ENCODE measurements at regions not wholly inside any gene's neighbourhood (a gene's known extent, or its start where the extent isn't known, plus 50 kb on each side); places are given as distances from the start of the nearest gene placed in this dataset.

DNA sequence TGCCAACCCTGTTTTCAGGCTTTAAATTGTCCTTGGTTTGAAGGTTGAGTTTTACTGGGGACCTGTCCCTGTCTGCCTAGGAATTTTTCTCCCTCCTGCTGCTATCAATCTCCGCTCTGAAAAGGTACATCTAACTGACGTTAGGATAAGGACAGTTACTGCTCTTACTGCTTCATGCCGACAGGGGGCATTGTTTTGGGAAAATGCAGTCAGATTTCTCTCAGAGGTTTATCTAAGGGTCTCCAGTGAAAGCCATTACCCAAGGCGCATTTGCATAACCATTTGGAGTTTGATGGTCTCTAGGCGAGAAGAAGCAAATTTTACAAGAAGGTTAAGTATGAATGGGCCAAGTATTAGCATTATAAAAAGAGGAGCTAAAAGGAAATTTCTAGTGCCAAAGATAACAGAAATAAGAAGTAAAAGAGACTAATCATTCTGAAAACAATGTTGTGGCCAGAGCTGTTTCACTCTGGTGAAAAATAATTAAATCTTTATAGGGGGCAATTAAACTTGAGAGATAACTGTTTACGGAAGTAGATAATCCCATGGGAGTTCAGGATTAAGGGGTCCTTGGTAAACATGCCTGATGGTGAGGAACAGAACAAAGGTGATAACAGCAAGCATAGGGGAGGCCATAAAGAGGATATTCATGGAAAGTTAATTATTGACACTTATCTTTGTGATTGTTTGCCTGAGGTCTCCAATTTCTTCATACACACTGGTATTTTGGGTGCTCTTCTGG, 605.0 kb downstream of the MTRR start:
- Histone ChIP-seq H3K23ac (ENCODE audit: insufficient read length) (no peak overlapping the region), H3K27ac (ENCODE audit: low read depth, low read length) (no peak overlapping the region), H2BK5ac (ENCODE audit: low read depth, low read length) (no peak overlapping the region), H3K23me2 (ENCODE audit: low read depth, low read length) (no peaks in the 10 kb centered on the region), H2BK120ac (replicated peaks; ENCODE audit: low read depth, low read length) (no peak overlapping the region), H2BK15ac (ENCODE audit: low read length) (no peak overlapping the region), H4K91ac (replicated peaks; ENCODE audit: insufficient read length, low read length) (no peak overlapping the region), H3K4me1 (replicated peaks in 1 of 4; ENCODE audit: control insufficient read depth in 3 of 4, insufficient read depth in 4 of 4, low read length in 3 of 4) (peaks cover 0 to 3% (median 0%) of the 10 kb centered on the region in 4 experiments; a peak in 2 of 7 replicates), H3K4ac (replicated peaks; ENCODE audit: insufficient read length, low read depth, low read length) (no peak overlapping the region), H3K18ac (ENCODE audit: extremely low read depth, low read length) (no peak overlapping the region), H3K9me3 (ENCODE audit: insufficient read depth in 2 of 2, low read depth in 1 of 2, low read length in 1 of 2) (peaks cover 21 to 24% of the 10 kb centered on the region in 2 experiments), H3K4me3 (ENCODE audit: extremely low read depth in 1 of 4, insufficient read depth in 2 of 4, low read depth in 3 of 4, low read length in 4 of 4) (no peak overlapping the region), H3K4me2 (ENCODE audit: insufficient read depth in 1 of 2, low read depth in 2 of 2, low read length in 2 of 2) (no peak overlapping the region), H3K36me3 (ENCODE audit: control insufficient read depth in 2 of 4, insufficient read depth in 4 of 4, low read length in 3 of 4) (no peaks in the 10 kb centered on the region; a peak in 3 of 8 replicates), H3K9ac (replicated peaks in 1 of 4; ENCODE audit: extremely low read depth in 1 of 4, low read depth in 3 of 4, low read length in 3 of 4) (no peak overlapping the region), H3K79me1 (ENCODE audit: low read depth, low read length) (no peaks in the 10 kb centered on the region), H2AFZ (ENCODE audit: low read length) (0 out of 2 replicates have a peak overlapping the region, but pooled peaks have one; percentile 38), H4K20me1 (replicated peaks in 1 of 2; ENCODE audit: control insufficient read depth in 1 of 2, insufficient read depth in 2 of 2, low read length in 2 of 2) (no peaks in the 10 kb centered on the region), H3K14ac (ENCODE audit: insufficient read length) (no peak overlapping the region), H4K5ac (ENCODE audit: insufficient read length, low read depth, low read length) (no peak overlapping the region), H3K56ac (replicated peaks; ENCODE audit: insufficient read length, low read depth, low read length) (no peak overlapping the region), H3K27me3 (replicated peaks in 1 of 4; ENCODE audit: control insufficient read depth in 3 of 4, extremely low read depth in 1 of 4, insufficient read depth in 3 of 4, low read length in 3 of 4) (no peaks in the 10 kb centered on the region), H2BK20ac (ENCODE audit: low read length) (no peak overlapping the region), H2BK12ac (ENCODE audit: low read depth, low read length) (no peak overlapping the region), H2AK5ac (ENCODE audit: low read depth, low read length) (no peak overlapping the region), H4K8ac (ENCODE audit: extremely low read depth, insufficient read depth, low read length) (no peak overlapping the region), H3K79me2 (ENCODE audit: control insufficient read depth in 1 of 2, insufficient read depth in 2 of 2, low read length in 2 of 2) (no peaks in the 10 kb centered on the region)
- POLR2A ChIA-PET (ENCODE audit: partially characterized antibody), result no interaction called here
- CTCF ChIA-PET (ENCODE audit: partially characterized antibody), result interaction anchor here (0.7 to 1.0 kb wide), 5 partner anchors 8 to 492 kb away, joined by 3 read pairs; no protein-coding TSS in a partner anchor
- WGBS, 2 experiments (ENCODE audit: extremely low coverage in 1 of 2, insufficient coverage in 1 of 2, insufficient read length in 1 of 2, insufficient replicate concordance in 2 of 2, low coverage in 1 of 2, low lambda C conversion rate in 2 of 2, missing lambda C conversion rate in 1 of 2), result 52% methylated on average over 6 of the region's 6 CpGs; no CpG with 5 or more reads in 1 of the 2 experiments
- TF ChIP-seq TEAD4 (IDR thresholded peaks at IDR 0.05; ENCODE audit: low read depth, low read length) (0 out of 2 replicates have a peak, but pooled peaks have one; percentile 16), YY1 (IDR thresholded peaks at IDR 0.05; ENCODE audit: low read depth, low read length) (0 out of 2 replicates have a peak, but pooled peaks have one; percentile 14), GTF2F1 (IDR thresholded peaks at IDR 0.05; ENCODE audit: borderline replicate concordance, low read depth, low read length) (no peak), NRF1 (IDR thresholded peaks at IDR 0.05; ENCODE audit: low read depth, low read length) (no peak), KDM4A (IDR thresholded peaks at IDR 0.05; ENCODE audit: low read depth, low read length, severe bottlenecking) (no peak), RAD21 (IDR thresholded peaks at IDR 0.05 in 1 of 2, conservative IDR thresholded peaks at IDR 0.05 in 1 of 2; ENCODE audit: low read depth in 2 of 2, low read length in 2 of 2) (peak; percentile 49 to 55), CTCF (IDR thresholded peaks at IDR 0.05; ENCODE audit: control extremely low read depth in 1 of 3, insufficient read depth in 1 of 3, low read depth in 1 of 3, low read length in 3 of 3) (peak in 2 of 3 experiments; percentile 53 to 79; a peak in 3 of 4 replicates), SP1 (IDR thresholded peaks at IDR 0.05; ENCODE audit: low read depth, low read length) (no peak)
- FAIRE-seq (peak; percentile 77), DNase-seq (ENCODE audit: low read depth in 1 of 2, low spot score in 2 of 2) (peak in 1 of 2 experiments; percentile 53)

Measured in H1 (cell line).